ENCODE measurements at regions not wholly inside any gene's neighbourhood (a gene's known extent, or its start where the extent isn't known, plus 50 kb on each side); places are given as distances from the start of the nearest gene placed in this dataset.
A peak's percentile ranks its signal among the peaks of the same experiment; 100 is the strongest.

DNA sequence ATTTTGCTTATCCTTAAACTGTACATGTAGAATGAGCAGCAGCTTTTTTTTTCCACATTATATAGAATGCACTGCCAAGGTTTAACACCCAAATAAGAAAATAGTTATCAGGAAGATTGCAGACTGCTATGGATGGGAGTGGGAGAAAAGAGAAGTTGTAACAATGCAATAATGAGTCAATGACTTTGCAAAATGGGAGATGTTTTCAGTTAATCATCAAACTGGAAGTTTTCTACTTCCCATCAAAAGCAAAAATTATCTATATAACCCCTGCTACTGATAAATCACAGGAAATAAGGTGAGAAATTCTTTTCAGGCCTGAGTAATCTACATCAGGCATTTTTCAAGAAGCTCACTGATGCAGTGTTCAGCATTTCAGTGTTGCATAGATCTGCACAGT lies 309.1 kb downstream of the GXYLT1 start:
- no peak for TF ChIP-seq CTCF (IDR thresholded peaks at IDR 0.05)

- TF ChIP-seq CTCF (IDR thresholded peaks at IDR 0.05), result no peak
Observed at GRCh38 chr12:41819948-41820347, 324.7 kb downstream of the GXYLT1 start.

DNA sequence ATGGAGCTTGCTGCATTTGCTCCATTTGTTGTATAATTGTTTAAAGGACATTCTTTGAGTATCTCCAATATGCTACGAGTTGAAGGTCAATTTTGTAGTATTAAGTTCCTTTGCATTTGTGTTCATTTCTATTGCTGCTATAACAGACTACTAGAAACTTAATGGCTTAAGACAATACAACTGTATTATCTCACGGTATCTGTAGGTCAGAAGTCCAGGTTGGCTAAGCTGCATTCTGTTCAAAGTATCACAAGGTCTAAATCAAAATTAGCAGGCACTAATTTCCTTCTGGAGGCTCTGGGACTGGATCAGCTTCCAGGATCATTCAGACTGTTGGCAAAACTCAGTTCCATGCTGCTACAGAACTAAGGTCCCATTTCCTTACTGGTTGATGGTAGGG lies 340.6 kb downstream of the GXYLT1 start:
- TF ChIP-seq CTCF (IDR thresholded peaks at IDR 0.05), result no peak

DNA sequence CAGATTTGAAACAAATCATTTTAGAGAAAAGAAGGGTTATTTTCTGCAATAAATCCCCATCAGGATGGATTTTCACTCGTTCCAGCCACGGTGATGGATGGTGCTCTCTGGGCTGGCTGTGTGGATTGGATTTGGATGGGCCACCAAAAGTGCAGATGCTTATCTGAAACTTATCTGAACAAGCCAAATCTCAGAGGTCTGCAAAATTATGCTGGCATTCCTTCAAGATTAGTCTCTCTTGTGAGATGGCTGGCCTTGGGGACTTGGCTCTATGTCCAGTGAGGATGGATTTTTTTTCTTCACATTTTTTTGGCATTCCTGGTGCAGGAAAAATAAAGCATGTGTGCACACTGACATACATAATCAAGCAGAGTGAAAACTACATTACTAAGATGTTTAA lies 341.9 kb downstream of the GXYLT1 start:
- TF ChIP-seq CTCF (IDR thresholded peaks at IDR 0.05), result no peak

GRCh38 chr12:41801261-41801660 lies 343.4 kb downstream of the GXYLT1 start:
- no peak for TF ChIP-seq CTCF (IDR thresholded peaks at IDR 0.05)

DNA sequence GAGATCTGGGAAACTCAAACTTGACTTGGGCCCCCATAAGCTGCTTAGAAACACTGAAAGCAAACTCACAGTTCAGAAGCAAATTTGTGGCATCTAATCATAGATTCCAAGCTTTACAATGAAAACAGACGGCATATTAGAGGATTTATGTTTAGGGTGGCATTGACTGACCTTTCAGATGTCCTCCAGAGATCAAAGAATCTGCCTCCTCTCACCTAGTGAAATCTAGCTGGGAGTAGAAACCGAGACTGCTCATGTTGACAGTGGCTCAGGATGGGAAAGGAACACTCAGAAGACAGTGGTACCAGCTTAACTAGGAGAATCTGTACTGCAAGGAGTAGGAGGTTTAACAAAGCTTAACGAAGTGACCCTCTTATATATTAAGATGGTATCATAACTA lies 345.0 kb downstream of the GXYLT1 start:
- TF ChIP-seq CTCF (IDR thresholded peaks at IDR 0.05), result no peak

DNA sequence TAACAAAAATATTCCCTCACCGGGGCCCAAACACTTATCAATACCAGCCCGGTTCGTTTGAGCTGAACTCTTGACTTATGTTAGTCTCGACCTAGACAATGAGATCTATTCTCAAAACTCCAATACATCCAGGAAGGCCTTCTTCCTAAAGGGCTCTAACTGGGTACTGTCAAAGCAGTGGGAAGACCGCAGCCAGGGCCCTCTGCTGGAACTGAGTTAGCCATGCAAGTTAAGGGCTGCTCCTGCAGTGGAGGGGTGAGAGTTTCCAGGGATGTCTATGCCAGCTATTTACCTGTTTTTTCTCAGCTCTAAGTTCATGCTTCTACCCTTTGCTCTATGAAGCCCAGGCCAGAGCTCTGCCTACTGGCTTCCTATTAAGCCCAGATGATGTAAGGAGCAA lies 348.8 kb downstream of the GXYLT1 start:
- peak; percentile 23; the same call in 1 of the 2 replicates for TF ChIP-seq CTCF (IDR thresholded peaks at IDR 0.05)

DNA sequence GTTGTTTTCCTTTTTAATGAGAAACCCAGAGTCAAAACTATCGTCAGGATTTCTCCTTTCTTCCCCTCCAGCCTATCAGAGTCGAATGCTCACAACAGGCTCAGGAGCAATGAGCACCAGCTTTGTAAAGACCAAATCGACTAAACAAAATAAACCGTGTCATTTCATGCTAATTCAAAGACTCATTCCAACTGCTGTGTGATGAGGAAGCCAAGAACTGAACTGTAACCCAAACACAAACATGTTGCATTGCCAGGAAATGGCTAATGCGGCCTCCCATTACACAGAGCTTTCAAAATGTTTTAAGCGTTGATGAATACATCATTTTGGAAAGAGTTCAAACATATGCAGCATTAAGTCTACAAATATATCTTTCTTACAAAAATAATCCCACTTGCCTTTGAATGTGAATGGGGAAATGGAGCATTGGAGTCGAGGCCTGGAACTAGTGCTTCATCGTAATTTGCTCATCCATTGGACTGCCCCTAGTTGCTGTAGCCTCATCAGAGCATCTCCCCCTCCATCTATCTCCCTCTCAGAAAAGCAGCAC lies 349.5 kb downstream of the GXYLT1 start:
- no peak for TF ChIP-seq CTCF (IDR thresholded peaks at IDR 0.05)

Data from LNCAP (cell line).